Thyroid gland (tissue), 4 donors: ENCODE measurements at regions not wholly inside any gene's neighbourhood (a gene's known extent, or its start where the extent isn't known, plus 50 kb on each side); places are given as distances from the start of the nearest gene placed in this dataset.

ENCODE experiments used
- POLR2A ChIP-seq, 2 donors: fragments of 450-650 bp; IDR thresholded peaks; one replicate each; pipeline ENCODE4 v1.6.1; 2017; ENCODE audit warnings: antibody characterized with exemption in 2 of 2, mild to moderate bottlenecking in 2 of 2, moderate library complexity in 1 of 2
- TF ChIP-seq, protein P1 (sequence below), 6 experiments: fragments of 200-600 bp in 3 of 6; fragments of 450-650 bp in 3 of 6; sonication (generic) in 3 of 6; IDR thresholded peaks; one replicate each; pipeline ENCODE4 v1.5.1; 2016 to 2019; ENCODE audit warnings: antibody characterized with exemption in 6 of 6, mild to moderate bottlenecking in 2 of 6, inconsistent platforms in 1 of 6, moderate library complexity in 1 of 6

DNA sequence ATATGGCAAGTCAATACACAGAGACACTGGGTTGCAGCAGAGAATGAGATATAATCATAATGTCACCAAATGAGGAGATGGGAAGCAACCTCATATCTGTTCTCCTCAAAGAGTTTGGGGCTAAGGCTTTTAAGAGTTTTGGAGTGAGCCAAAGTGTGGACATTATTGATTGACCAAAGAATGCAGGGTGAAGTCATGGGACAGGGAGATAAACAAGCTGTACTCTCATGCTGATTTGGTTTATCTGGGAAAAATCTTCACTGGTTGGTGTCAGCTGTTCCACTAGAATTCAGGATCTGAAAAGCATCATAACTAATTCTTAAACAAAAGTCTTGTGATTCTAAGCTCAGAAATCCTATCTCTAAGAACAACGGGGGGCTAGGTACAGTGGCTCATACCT is 585.9 kb upstream of the NRP1 start:
- TF ChIP-seq, protein P1, sequence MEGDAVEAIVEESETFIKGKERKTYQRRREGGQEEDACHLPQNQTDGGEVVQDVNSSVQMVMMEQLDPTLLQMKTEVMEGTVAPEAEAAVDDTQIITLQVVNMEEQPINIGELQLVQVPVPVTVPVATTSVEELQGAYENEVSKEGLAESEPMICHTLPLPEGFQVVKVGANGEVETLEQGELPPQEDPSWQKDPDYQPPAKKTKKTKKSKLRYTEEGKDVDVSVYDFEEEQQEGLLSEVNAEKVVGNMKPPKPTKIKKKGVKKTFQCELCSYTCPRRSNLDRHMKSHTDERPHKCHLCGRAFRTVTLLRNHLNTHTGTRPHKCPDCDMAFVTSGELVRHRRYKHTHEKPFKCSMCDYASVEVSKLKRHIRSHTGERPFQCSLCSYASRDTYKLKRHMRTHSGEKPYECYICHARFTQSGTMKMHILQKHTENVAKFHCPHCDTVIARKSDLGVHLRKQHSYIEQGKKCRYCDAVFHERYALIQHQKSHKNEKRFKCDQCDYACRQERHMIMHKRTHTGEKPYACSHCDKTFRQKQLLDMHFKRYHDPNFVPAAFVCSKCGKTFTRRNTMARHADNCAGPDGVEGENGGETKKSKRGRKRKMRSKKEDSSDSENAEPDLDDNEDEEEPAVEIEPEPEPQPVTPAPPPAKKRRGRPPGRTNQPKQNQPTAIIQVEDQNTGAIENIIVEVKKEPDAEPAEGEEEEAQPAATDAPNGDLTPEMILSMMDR (IDR thresholded peaks at IDR 0.05): no peak
- TF ChIP-seq POLR2A (IDR thresholded peaks at IDR 0.05): no peak
